HUES64 (cell line): ENCODE measurements at regions not wholly inside any gene's neighbourhood (a gene's known extent, or its start where the extent isn't known, plus 50 kb on each side); places are given as distances from the start of the nearest gene placed in this dataset.

ENCODE experiments used
- H3K27ac ChIP-seq: 2 replicates; pipeline ENCODE4 v1.7.0; 2013; ENCODE audit warnings: low read depth, low read length, inconsistent platforms
- H3K27me3 ChIP-seq: 2 replicates; pipeline ENCODE4 v1.6.1; 2013; ENCODE audit warnings: mild to moderate bottlenecking, low read length; ENCODE audit not compliant: insufficient read depth
- H3K36me3 ChIP-seq: 2 replicates; pipeline ENCODE4 v1.6.1; 2013; ENCODE audit warnings: mild to moderate bottlenecking, low read length; ENCODE audit not compliant: insufficient read depth
- H3K4me1 ChIP-seq: 2 replicates; pipeline ENCODE4 v1.6.1; 2013; ENCODE audit warnings: mild to moderate bottlenecking, low read length, moderate library complexity; ENCODE audit not compliant: insufficient read depth
- H3K4me3 ChIP-seq: 2 replicates; pipeline ENCODE4 v1.5.1; 2013; ENCODE audit warnings: mild to moderate bottlenecking, low read length, moderate library complexity
- H3K9ac ChIP-seq: 2 replicates; pipeline ENCODE4 v1.6.1; 2013; ENCODE audit warnings: mild to moderate bottlenecking, low read depth, low read length
- H3K9me3 ChIP-seq: 2 replicates; pipeline ENCODE4 v1.6.1; 2013; ENCODE audit warnings: low read depth, low read length; ENCODE audit not compliant: insufficient read depth
- WGBS: fragments of 150-250, 120-280 bp; methylation state at CpG from one replicate; pipeline ENCODE4 v1.1.7; 2013; ENCODE audit warnings: missing lambda C conversion rate; 5-methylcytosine and 5-hydroxymethylcytosine counted together

GRCh38 chr6:168255283-168255881, 64.2 kb downstream of the DACT2 start:
- H3K4me1 ChIP-seq = no peaks in the 10 kb centered on the region
- H3K9ac ChIP-seq = no peak overlapping the region
- no peaks in the 10 kb centered on the region for H3K36me3 ChIP-seq
- no peak overlapping the region for H3K4me3 ChIP-seq
- WGBS = 93% methylated on average over 4 of the region's 4 CpGs
- peaks cover 3% of the 10 kb centered on the region; the same call in 1 of the 2 replicates for H3K27me3 ChIP-seq
- no peak overlapping the region for H3K27ac ChIP-seq
- H3K9me3 ChIP-seq = no peaks in the 10 kb centered on the region

- no peaks in the 10 kb centered on the region for H3K9me3 ChIP-seq
- H3K9ac ChIP-seq = no peak overlapping the region
- H3K4me1 ChIP-seq = peaks cover 7% of the 10 kb centered on the region
- H3K36me3 ChIP-seq = no peaks in the 10 kb centered on the region
- H3K27me3 ChIP-seq = peaks cover 3% of the 10 kb centered on the region; the same call in 1 of the 2 replicates
- H3K27ac ChIP-seq = no peak overlapping the region
- 92% methylated on average over 4 of the region's 4 CpGs for WGBS
- H3K4me3 ChIP-seq = no peak overlapping the region
These were observed 67.3 kb downstream of the DACT2 start for GRCh38 chr6:168252267-168252666.

- Histone ChIP-seq H3K36me3 (no peaks in the 10 kb centered on the region), H3K9me3 (no peaks in the 10 kb centered on the region), H3K4me1 (peaks cover 7% of the 10 kb centered on the region), H3K27ac (no peak overlapping the region), H3K9ac (no peak overlapping the region), H3K27me3 (peaks cover 3% of the 10 kb centered on the region; the same call in 1 of the 2 replicates), H3K4me3 (no peak overlapping the region)
- 91% methylated on average over 11 of the region's 11 CpGs for WGBS
These were observed 69.3 kb downstream of the DACT2 start for GRCh38 chr6:168250250-168250649.

GRCh38 chr6:168249746-168250145, 69.8 kb downstream of the DACT2 start:
- Histone ChIP-seq H3K4me1 (peaks cover 7% of the 10 kb centered on the region), H3K27me3 (peaks cover 3% of the 10 kb centered on the region; the same call in 1 of the 2 replicates), H3K9me3 (no peaks in the 10 kb centered on the region), H3K27ac (no peak overlapping the region), H3K36me3 (no peaks in the 10 kb centered on the region), H3K9ac (no peak overlapping the region), H3K4me3 (no peak overlapping the region)
- 96% methylated on average over 13 of the region's 13 CpGs for WGBS

GRCh38 chr6:168248148-168248620, 71.4 kb downstream of the DACT2 start:
- no peaks in the 10 kb centered on the region for H3K9me3 ChIP-seq
- H3K4me1 ChIP-seq = peaks cover 7% of the 10 kb centered on the region
- WGBS = 93% methylated on average over 9 of the region's 9 CpGs
- no peak overlapping the region for H3K4me3 ChIP-seq
- H3K27me3 ChIP-seq = peaks cover 6% of the 10 kb centered on the region; the same call in 1 of the 2 replicates
- no peaks in the 10 kb centered on the region for H3K36me3 ChIP-seq
- no peak overlapping the region for H3K9ac ChIP-seq
- no peak overlapping the region for H3K27ac ChIP-seq

- H3K27me3 ChIP-seq = peaks cover 6% of the 10 kb centered on the region; the same call in 1 of the 2 replicates
- H3K36me3 ChIP-seq = no peaks in the 10 kb centered on the region
- H3K4me3 ChIP-seq = no peak overlapping the region
- H3K27ac ChIP-seq = no peak overlapping the region
- H3K9ac ChIP-seq = no peak overlapping the region
- H3K4me1 ChIP-seq = peaks cover 7% of the 10 kb centered on the region
- WGBS = 80% methylated on average over 16 of the region's 16 CpGs
- H3K9me3 ChIP-seq = no peaks in the 10 kb centered on the region
These were observed 72.0 kb downstream of the DACT2 start for GRCh38 chr6:168247443-168248147.

GRCh38 chr6:168244961-168245551, 74.5 kb downstream of the DACT2 start:
- Histone ChIP-seq H3K27me3 (peaks cover 3% of the 10 kb centered on the region; the same call in 1 of the 2 replicates), H3K9ac (no peak overlapping the region), H3K4me3 (no peak overlapping the region), H3K4me1 (peaks cover 7% of the 10 kb centered on the region), H3K9me3 (no peaks in the 10 kb centered on the region), H3K27ac (no peak overlapping the region), H3K36me3 (no peaks in the 10 kb centered on the region)
- WGBS = 94% methylated on average over 17 of the region's 17 CpGs

GRCh38 chr6:168243812-168244376, 75.7 kb downstream of the DACT2 start:
- Histone ChIP-seq H3K27me3 (peaks cover 3% of the 10 kb centered on the region; the same call in 1 of the 2 replicates), H3K4me3 (no peak overlapping the region), H3K4me1 (peaks cover 7% of the 10 kb centered on the region), H3K36me3 (no peaks in the 10 kb centered on the region), H3K9ac (no peak overlapping the region), H3K9me3 (no peaks in the 10 kb centered on the region), H3K27ac (no peak overlapping the region)
- WGBS = 79% methylated on average over 6 of the region's 6 CpGs

- no peak overlapping the region for H3K4me3 ChIP-seq
- H3K9ac ChIP-seq = no peak overlapping the region
- WGBS = 97% methylated on average over 8 of the region's 8 CpGs
- peaks cover 3% of the 10 kb centered on the region; the same call in 1 of the 2 replicates for H3K27me3 ChIP-seq
- no peak overlapping the region for H3K27ac ChIP-seq
- H3K4me1 ChIP-seq = peaks cover 6% of the 10 kb centered on the region
- H3K36me3 ChIP-seq = no peaks in the 10 kb centered on the region
- no peaks in the 10 kb centered on the region for H3K9me3 ChIP-seq
These were observed 76.7 kb downstream of the DACT2 start for GRCh38 chr6:168242940-168243225.

- no peak overlapping the region for H3K27ac ChIP-seq
- H3K9ac ChIP-seq = no peak overlapping the region
- 97% methylated on average over 9 of the region's 9 CpGs for WGBS
- H3K27me3 ChIP-seq = peaks cover 3% of the 10 kb centered on the region; the same call in 1 of the 2 replicates
- no peak overlapping the region for H3K4me3 ChIP-seq
- H3K4me1 ChIP-seq = peaks cover under 1% of the 10 kb centered on the region; the same call in 1 of the 2 replicates
- H3K36me3 ChIP-seq = no peaks in the 10 kb centered on the region
- H3K9me3 ChIP-seq = no peaks in the 10 kb centered on the region
These were observed 77.3 kb downstream of the DACT2 start for GRCh38 chr6:168242111-168242939.
